ENCODE measurements at regions not wholly inside any gene's neighbourhood (a gene's known extent, or its start where the extent isn't known, plus 50 kb on each side); places are given as distances from the start of the nearest gene placed in this dataset.

GRCh38 chr10:111430070-111430469, 353.2 kb downstream of the ADRA2A start:
- no peak overlapping the region for H3K4me3 ChIP-seq (ENCODE audit: low read depth in 1 of 3, low read length in 3 of 3)
- no peaks in the 10 kb centered on the region for H3K4me1 ChIP-seq (ENCODE audit: control insufficient read depth in 3 of 3, insufficient read depth in 2 of 3, low read depth in 1 of 3, low read length in 2 of 3)
- H3K27me3 ChIP-seq (ENCODE audit: control insufficient read depth in 3 of 3, insufficient read depth in 3 of 3, low read length in 3 of 3) = no peaks in the 10 kb centered on the region
- no peaks in the 10 kb centered on the region for H3K9me3 ChIP-seq (ENCODE audit: control insufficient read depth in 2 of 2, insufficient read depth in 1 of 2, low read depth in 1 of 2, low read length in 1 of 2)
- no peak overlapping the region for H3K27ac ChIP-seq (ENCODE audit: low read depth in 1 of 3, low read length in 2 of 3)
- FAIRE-seq = no peak
- WGBS, 3 donors = 74 to 80% (median 80%) methylated on average over 1 of the region's 1 CpG
- no peaks in the 10 kb centered on the region for H3K36me3 ChIP-seq (ENCODE audit: control insufficient read depth in 3 of 3, insufficient read depth in 2 of 3, low read depth in 1 of 3, low read length in 3 of 3)
- DNase-seq = no peak

GRCh38 chr10:111432588-111432987, 355.8 kb downstream of the ADRA2A start:
- no peak overlapping the region for H3K4me3 ChIP-seq (ENCODE audit: low read depth in 1 of 3, low read length in 3 of 3)
- H3K9me3 ChIP-seq (ENCODE audit: control insufficient read depth in 2 of 2, insufficient read depth in 1 of 2, low read depth in 1 of 2, low read length in 1 of 2) = no peaks in the 10 kb centered on the region
- no peak overlapping the region for H3K27ac ChIP-seq (ENCODE audit: low read depth in 1 of 3, low read length in 2 of 3)
- no peaks in the 10 kb centered on the region for H3K4me1 ChIP-seq (ENCODE audit: control insufficient read depth in 3 of 3, insufficient read depth in 2 of 3, low read depth in 1 of 3, low read length in 2 of 3)
- H3K27me3 ChIP-seq (ENCODE audit: control insufficient read depth in 3 of 3, insufficient read depth in 3 of 3, low read length in 3 of 3) = no peaks in the 10 kb centered on the region
- no peak for FAIRE-seq
- DNase-seq = no peak
- H3K36me3 ChIP-seq (ENCODE audit: control insufficient read depth in 3 of 3, insufficient read depth in 2 of 3, low read depth in 1 of 3, low read length in 3 of 3) = no peaks in the 10 kb centered on the region

- H3K9me3 ChIP-seq (ENCODE audit: control insufficient read depth in 2 of 2, insufficient read depth in 1 of 2, low read depth in 1 of 2, low read length in 1 of 2) = no peaks in the 10 kb centered on the region
- no peaks in the 10 kb centered on the region for H3K4me1 ChIP-seq (ENCODE audit: control insufficient read depth in 3 of 3, insufficient read depth in 2 of 3, low read depth in 1 of 3, low read length in 2 of 3)
- H3K4me3 ChIP-seq (ENCODE audit: low read depth in 1 of 3, low read length in 3 of 3) = no peak overlapping the region
- 70 to 81% (median 76%) methylated on average over 1 of the region's 1 CpG for whole genome bisulfite sequencing, 3 donors
- no peaks in the 10 kb centered on the region for H3K27me3 ChIP-seq (ENCODE audit: control insufficient read depth in 3 of 3, insufficient read depth in 3 of 3, low read length in 3 of 3)
- FAIRE-seq (no peak), DNase-seq (no peak)
- H3K36me3 ChIP-seq (ENCODE audit: control insufficient read depth in 3 of 3, insufficient read depth in 2 of 3, low read depth in 1 of 3, low read length in 3 of 3) = no peaks in the 10 kb centered on the region
- no peak overlapping the region for H3K27ac ChIP-seq (ENCODE audit: low read depth in 1 of 3, low read length in 2 of 3)
Measured at GRCh38 chr10:111435871-111436270, 359.0 kb downstream of the ADRA2A start.

GRCh38 chr10:111439034-111439842, 362.4 kb downstream of the ADRA2A start:
- H3K27ac ChIP-seq (ENCODE audit: low read depth in 1 of 3, low read length in 2 of 3) = no peak overlapping the region
- no peak overlapping the region for H3K4me3 ChIP-seq (ENCODE audit: low read depth in 1 of 3, low read length in 3 of 3)
- H3K36me3 ChIP-seq (ENCODE audit: control insufficient read depth in 3 of 3, insufficient read depth in 2 of 3, low read depth in 1 of 3, low read length in 3 of 3) = no peaks in the 10 kb centered on the region
- H3K27me3 ChIP-seq (ENCODE audit: control insufficient read depth in 3 of 3, insufficient read depth in 3 of 3, low read length in 3 of 3) = no peaks in the 10 kb centered on the region
- FAIRE-seq = no peak
- WGBS, 3 donors = 86 to 93% (median 89%) methylated on average over 3 of the region's 3 CpGs
- no peaks in the 10 kb centered on the region for H3K4me1 ChIP-seq (ENCODE audit: control insufficient read depth in 3 of 3, insufficient read depth in 2 of 3, low read depth in 1 of 3, low read length in 2 of 3)
- H3K9me3 ChIP-seq (ENCODE audit: control insufficient read depth in 2 of 2, insufficient read depth in 1 of 2, low read depth in 1 of 2, low read length in 1 of 2) = no peaks in the 10 kb centered on the region
- no peak for DNase-seq

- no peaks in the 10 kb centered on the region for H3K36me3 ChIP-seq (ENCODE audit: control insufficient read depth in 3 of 3, insufficient read depth in 2 of 3, low read depth in 1 of 3, low read length in 3 of 3)
- no peak for DNase-seq
- WGBS, 3 donors = 73 to 81% (median 75%) methylated on average over 5 of the region's 5 CpGs
- no peaks in the 10 kb centered on the region for H3K27me3 ChIP-seq (ENCODE audit: control insufficient read depth in 3 of 3, insufficient read depth in 3 of 3, low read length in 3 of 3)
- FAIRE-seq = no peak
- H3K9me3 ChIP-seq (ENCODE audit: control insufficient read depth in 2 of 2, insufficient read depth in 1 of 2, low read depth in 1 of 2, low read length in 1 of 2) = no peaks in the 10 kb centered on the region
- no peaks in the 10 kb centered on the region for H3K4me1 ChIP-seq (ENCODE audit: control insufficient read depth in 3 of 3, insufficient read depth in 2 of 3, low read depth in 1 of 3, low read length in 2 of 3)
- H3K4me3 ChIP-seq (ENCODE audit: low read depth in 1 of 3, low read length in 3 of 3) = no peak overlapping the region
- no peak overlapping the region for H3K27ac ChIP-seq (ENCODE audit: low read depth in 1 of 3, low read length in 2 of 3)
Measured at GRCh38 chr10:111440501-111440900, 363.7 kb downstream of the ADRA2A start.

- no peak overlapping the region for H3K27ac ChIP-seq (ENCODE audit: low read depth in 1 of 3, low read length in 2 of 3)
- 34 to 52% (median 43%) methylated on average over 5 of the region's 5 CpGs for WGBS, 3 donors
- H3K4me1 ChIP-seq (ENCODE audit: control insufficient read depth in 3 of 3, insufficient read depth in 2 of 3, low read depth in 1 of 3, low read length in 2 of 3) = no peaks in the 10 kb centered on the region
- H3K36me3 ChIP-seq (ENCODE audit: control insufficient read depth in 3 of 3, insufficient read depth in 2 of 3, low read depth in 1 of 3, low read length in 3 of 3) = no peaks in the 10 kb centered on the region
- H3K9me3 ChIP-seq (ENCODE audit: control insufficient read depth in 2 of 2, insufficient read depth in 1 of 2, low read depth in 1 of 2, low read length in 1 of 2) = no peaks in the 10 kb centered on the region
- no peaks in the 10 kb centered on the region for H3K27me3 ChIP-seq (ENCODE audit: control insufficient read depth in 3 of 3, insufficient read depth in 3 of 3, low read length in 3 of 3)
- DNase-seq (no peak), FAIRE-seq (no peak)
- H3K4me3 ChIP-seq (ENCODE audit: low read depth in 1 of 3, low read length in 3 of 3) = no peak overlapping the region
Measured at GRCh38 chr10:111445667-111446066, 368.8 kb downstream of the ADRA2A start.

- Histone ChIP-seq H3K4me3 (ENCODE audit: low read depth in 1 of 3, low read length in 3 of 3) (no peak overlapping the region), H3K36me3 (ENCODE audit: control insufficient read depth in 3 of 3, insufficient read depth in 2 of 3, low read depth in 1 of 3, low read length in 3 of 3) (no peaks in the 10 kb centered on the region), H3K27ac (ENCODE audit: low read depth in 1 of 3, low read length in 2 of 3) (no peak overlapping the region), H3K9me3 (ENCODE audit: control insufficient read depth in 2 of 2, insufficient read depth in 1 of 2, low read depth in 1 of 2, low read length in 1 of 2) (no peaks in the 10 kb centered on the region), H3K27me3 (ENCODE audit: control insufficient read depth in 3 of 3, insufficient read depth in 3 of 3, low read length in 3 of 3) (no peaks in the 10 kb centered on the region), H3K4me1 (ENCODE audit: control insufficient read depth in 3 of 3, insufficient read depth in 2 of 3, low read depth in 1 of 3, low read length in 2 of 3) (no peaks in the 10 kb centered on the region)
- DNase-seq (no peak), FAIRE-seq (no peak)
Measured at GRCh38 chr10:111446966-111447365, 370.1 kb downstream of the ADRA2A start.

GRCh38 chr10:111452153-111452552, 375.3 kb downstream of the ADRA2A start:
- 39 to 59% (median 46%) methylated on average over 3 of the region's 3 CpGs for WGBS, 3 donors
- no peaks in the 10 kb centered on the region for H3K4me1 ChIP-seq (ENCODE audit: control insufficient read depth in 3 of 3, insufficient read depth in 2 of 3, low read depth in 1 of 3, low read length in 2 of 3)
- H3K27ac ChIP-seq (ENCODE audit: low read depth in 1 of 3, low read length in 2 of 3) = no peak overlapping the region
- no peaks in the 10 kb centered on the region for H3K9me3 ChIP-seq (ENCODE audit: control insufficient read depth in 2 of 2, insufficient read depth in 1 of 2, low read depth in 1 of 2, low read length in 1 of 2)
- H3K4me3 ChIP-seq (ENCODE audit: low read depth in 1 of 3, low read length in 3 of 3) = no peak overlapping the region
- no peaks in the 10 kb centered on the region for H3K36me3 ChIP-seq (ENCODE audit: control insufficient read depth in 3 of 3, insufficient read depth in 2 of 3, low read depth in 1 of 3, low read length in 3 of 3)
- H3K27me3 ChIP-seq (ENCODE audit: control insufficient read depth in 3 of 3, insufficient read depth in 3 of 3, low read length in 3 of 3) = no peaks in the 10 kb centered on the region
- DNase-seq (no peak), FAIRE-seq (no peak)

Data from small intestine (tissue), 7 donors.